Stimulated activated CD4-positive, alpha-beta T cell treated with anti-CD3 and anti-CD28 coated beads, TNF-alpha, amount 100 ng/mL, for 4 hours (primary cell): ENCODE measurements at regions not wholly inside any gene's neighbourhood (a gene's known extent, or its start where the extent isn't known, plus 50 kb on each side); places are given as distances from the start of the nearest gene placed in this dataset.
"Not testable (repeated sequence)": the region's sequence is repeated elsewhere in the genome, so short reads cannot be mapped to it uniquely, and the experiment has no call there.

Source experiments
- DNase-seq, 3 experiments: peaks; one replicate each; pipeline ENCODE4 v3.0.0-alpha.2; 2020; ENCODE audit warnings: low read depth in 3 of 3

DNA sequence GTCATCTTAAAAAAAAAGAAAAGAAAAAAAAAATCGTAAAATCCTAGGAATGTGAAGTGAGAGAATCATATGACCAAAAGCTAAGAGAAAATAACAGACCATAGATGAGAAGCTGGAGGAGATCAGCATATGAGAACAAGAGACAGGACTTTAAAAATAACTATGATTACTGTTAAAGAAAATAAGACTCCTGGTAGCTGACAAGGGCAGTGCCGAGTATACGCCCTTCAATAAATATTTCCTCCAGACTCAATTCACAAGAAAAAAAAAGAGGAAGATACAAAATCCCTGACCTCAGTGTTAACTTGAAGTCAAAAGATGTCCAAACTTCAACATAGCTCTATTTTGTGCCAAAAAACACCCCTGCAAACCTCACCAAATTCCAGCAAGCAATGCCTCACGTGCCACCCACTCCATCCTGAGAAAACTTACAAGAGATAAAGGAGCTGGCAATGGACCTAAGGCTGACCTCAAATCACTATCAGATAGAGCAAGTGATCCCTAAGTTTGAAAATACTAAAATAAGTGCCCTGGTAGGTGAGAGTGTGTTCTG is 817.2 kb downstream of the SOCS6 start:
- DNase-seq, result no peak

GRCh38 chr18:71105078-71105819 is 816.4 kb downstream of the SOCS6 start:
- DNase-seq, result no peak

GRCh38 chr18:71079606-71080005 is 790.8 kb downstream of the SOCS6 start:
- no peak for DNase-seq

GRCh38 chr18:71077451-71077850 is 788.6 kb downstream of the SOCS6 start:
- DNase-seq, result no peak

GRCh38 chr18:71075147-71075546 is 786.3 kb downstream of the SOCS6 start:
- no peak for DNase-seq

GRCh38 chr18:71068338-71068737 is 779.5 kb downstream of the SOCS6 start:
- DNase-seq, result no peak

DNA sequence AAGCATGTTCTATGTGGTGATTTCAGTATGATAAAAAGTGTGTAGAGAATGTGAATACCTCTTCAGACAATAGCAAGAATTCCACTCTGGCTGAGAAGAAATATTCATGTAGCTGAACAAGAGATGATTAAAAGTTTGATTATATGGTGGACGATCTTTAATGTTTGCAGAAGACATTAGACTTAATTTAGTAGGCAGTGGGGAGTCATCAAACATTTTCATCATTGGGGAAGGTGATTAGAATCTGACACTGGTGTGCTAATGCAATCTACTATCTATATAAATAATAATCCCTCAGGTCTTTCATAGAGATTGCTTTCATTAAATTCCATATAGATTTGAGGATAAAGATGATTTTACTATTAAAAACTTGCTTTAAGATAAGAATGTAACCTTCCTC is 761.0 kb downstream of the SOCS6 start:
- no peak for DNase-seq

DNA sequence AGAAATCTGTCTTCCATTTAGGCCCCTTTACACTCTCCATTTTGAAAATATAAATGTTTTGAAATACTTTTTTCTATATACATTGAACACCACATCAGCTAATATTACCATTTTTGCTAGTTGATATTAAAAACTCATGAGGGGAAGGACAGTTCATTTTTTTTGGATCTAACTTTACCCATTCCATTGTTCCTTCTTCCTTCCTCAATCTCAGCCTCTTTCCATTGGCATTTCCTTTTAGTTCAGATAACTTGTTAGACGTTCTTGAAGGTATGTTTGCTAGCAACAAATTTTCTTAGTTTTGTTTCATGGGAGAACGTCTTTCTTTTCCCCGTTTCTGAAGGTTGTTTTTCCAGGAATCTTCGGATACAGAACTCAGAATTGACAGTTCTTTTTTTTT is 759.0 kb downstream of the SOCS6 start:
- DNase-seq, result no peak

DNA sequence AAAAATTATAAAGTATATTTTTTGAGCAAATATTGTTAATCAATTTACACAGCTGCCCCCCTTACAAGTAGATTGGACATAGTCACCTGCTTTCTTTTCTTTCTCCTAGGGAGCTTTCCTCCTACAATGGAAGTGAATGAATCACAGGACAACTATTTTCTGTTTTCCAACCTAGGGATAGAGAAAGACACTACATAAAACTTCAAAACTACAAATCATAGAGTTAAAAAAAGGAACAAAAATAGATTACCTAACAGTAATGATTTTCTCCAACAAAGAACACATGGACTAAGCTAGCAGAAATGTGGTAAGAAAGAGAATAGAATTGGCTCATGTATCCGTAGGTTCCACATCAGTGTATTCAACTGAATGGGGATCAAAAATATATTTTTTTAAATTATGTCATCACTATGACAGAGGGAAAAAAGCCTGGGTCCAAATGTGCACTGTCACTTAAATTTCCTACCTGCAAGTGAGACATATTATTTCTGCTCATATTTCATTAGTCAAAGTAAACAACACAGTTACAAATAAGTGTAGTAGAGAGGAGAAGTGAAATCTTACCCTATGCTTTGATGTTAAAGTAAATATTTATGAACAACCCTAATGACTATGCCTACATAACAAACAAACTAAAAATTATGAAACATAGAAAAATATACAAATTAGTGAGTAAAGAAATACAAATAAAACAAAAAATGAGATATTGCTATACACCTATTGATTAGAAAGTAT is 756.7 kb downstream of the SOCS6 start:
- DNase-seq, result no peak

GRCh38 chr18:71040161-71040560 is 751.3 kb downstream of the SOCS6 start:
- DNase-seq, result no peak

DNA sequence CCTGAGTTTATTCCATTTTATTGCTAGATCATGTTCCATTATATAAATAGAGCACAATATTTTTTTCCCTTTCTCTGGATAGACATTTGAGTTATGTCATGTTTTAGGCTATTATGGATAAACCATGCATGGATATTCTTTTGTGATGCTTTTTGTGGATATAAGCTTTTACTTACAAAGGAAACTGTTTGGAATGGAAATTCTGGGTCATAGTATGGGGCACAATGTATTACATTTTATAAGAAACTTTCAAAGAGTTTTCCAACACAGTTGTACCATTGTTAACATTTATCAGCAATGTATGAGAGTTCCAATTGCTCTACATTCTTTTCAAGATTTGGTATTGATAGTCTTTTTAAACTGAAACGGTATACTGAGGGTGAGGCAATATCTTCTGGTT is 749.4 kb downstream of the SOCS6 start:
- DNase-seq, result no peak

DNA sequence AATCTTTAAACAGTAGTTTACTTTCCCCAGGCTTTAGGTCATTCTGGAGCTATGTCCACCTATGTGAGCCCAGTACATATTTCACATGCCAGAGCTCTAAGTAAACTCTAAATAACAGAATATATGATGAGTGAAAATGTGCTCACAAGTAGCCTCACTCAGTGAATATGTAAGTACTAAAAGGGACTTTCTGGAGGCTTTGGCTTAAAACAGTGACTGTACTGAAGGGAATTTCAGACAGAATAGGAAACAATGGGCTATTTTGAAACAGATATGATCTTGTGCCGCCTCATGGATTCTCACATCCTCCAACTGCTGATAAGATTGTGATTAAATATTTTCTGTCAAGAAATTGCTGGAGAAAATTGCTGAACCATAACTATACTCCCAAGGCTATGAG is 747.9 kb downstream of the SOCS6 start:
- DNase-seq, result no peak

DNA sequence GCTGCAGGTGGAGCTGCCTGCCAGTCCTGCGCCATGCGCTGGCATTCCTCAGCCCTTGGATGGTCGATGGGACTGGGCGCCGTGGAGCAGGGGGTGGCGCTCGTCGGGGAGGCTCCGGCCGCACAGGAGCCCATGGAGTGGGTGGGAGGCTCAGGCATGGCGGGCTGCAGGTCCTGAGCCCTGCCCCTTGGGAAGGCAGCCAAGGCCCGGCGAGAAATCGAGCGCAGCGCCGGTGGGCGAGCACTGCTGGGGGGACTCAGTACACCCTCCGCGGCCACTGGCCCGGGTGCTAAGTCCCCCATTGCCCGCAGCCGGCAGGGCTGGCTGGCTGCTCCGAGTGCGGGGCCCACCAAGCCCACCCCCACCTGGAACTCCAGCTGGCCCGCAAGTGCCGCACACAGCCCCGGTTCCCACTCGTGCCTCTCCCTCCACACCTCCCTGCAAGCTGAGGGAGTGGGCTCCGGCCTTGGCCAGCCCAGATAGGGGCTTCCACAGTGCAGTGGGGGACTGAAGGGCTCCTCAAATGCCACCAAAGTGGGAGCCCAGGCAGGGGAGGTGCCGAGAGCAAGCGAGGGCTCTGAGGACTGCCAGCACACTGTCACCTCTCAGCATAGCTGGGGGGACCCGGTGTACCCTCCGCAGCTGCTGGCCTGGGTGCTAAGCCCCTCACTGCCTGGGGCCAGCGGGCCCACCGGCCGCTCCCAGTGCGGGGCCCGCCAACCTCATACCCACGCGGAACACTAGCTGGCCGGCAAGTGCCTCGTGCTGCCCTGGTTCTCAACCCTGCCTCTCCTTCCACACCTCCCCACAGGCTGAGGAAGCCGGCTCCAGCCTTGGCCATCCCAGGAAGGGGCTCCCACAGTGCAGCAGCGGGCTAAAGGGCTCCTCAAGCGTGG is 742.7 kb downstream of the SOCS6 start:
- not testable (repeated sequence) for DNase-seq

- not testable (repeated sequence) for DNase-seq
Measured at GRCh38 chr18:71030085-71030484, 741.2 kb downstream of the SOCS6 start.

GRCh38 chr18:71028285-71028762 is 739.5 kb downstream of the SOCS6 start:
- no peak for DNase-seq

- no peak for DNase-seq
Measured at GRCh38 chr18:71027531-71027930, 738.7 kb downstream of the SOCS6 start.

DNA sequence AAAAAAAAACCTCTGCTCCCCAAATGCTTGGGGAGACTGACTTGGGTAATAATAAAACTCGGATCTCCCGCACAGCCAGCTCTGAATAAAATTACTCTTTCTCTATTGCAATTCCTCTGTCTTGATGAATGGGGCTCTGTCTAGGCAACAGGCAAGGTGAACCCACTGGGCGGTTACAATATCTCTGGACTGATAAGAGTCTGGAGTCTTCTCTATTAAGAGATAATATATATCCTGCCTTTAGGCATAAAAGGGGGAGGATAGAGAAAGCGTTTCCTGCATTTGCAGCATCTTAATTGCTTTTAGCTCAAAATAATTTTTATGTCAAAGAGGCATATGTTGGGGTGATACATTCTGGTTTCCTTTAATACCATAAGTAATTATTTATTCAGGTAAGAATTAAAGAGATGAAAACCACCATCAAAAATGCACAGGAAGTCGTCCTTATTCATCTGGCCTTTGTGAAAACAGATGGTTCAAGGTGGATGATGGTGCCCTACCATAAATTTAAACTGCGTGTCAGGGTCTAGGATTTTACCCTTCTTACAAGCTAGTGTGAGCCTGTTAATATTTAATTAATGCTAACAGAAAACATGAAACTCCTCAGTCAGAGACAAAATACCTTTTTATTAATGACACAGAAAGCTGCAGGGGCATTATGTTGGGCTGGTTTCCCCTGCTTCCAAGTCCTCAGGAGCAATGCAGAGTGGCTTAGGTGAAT is 736.8 kb downstream of the SOCS6 start:
- DNase-seq, result no peak

GRCh38 chr18:71022389-71022788 is 733.5 kb downstream of the SOCS6 start:
- no peak for DNase-seq

DNA sequence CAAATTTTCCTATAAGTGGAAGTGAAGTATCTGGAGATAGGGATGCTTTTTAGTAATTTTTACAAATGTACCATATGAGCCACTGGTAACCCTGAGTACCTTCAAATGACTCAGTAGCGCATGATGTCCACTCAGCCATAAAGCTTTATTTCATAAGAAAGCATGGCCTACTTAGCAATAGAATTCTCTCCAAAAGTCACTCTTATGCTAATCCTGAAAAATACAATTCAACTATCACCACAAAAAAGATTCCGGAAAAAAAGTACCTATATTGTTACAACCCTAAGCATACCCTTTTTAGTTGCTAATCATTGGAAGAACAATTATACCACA is 732.2 kb downstream of the SOCS6 start:
- DNase-seq, result no peak

- no peak for DNase-seq
Measured at GRCh38 chr18:71020342-71021029, 731.6 kb downstream of the SOCS6 start.

- no peak for DNase-seq
Measured at GRCh38 chr18:71018816-71019215, 730.0 kb downstream of the SOCS6 start.
